CD4-positive, CD25-positive, alpha-beta regulatory T cell (primary cell): ENCODE measurements at regions not wholly inside any gene's neighbourhood (a gene's known extent, or its start where the extent isn't known, plus 50 kb on each side); places are given as distances from the start of the nearest gene placed in this dataset.
A peak's percentile ranks its signal among the peaks of the same experiment; 100 is the strongest.
"Not testable (repeated sequence)": the region's sequence is repeated elsewhere in the genome, so short reads cannot be mapped to it uniquely, and the experiment has no call there.

ENCODE experiments used
- ATAC-seq, 2 donors: fragments of 150-1000 bp; cut with Tn5 transposase; one replicate each; pipeline ENCODE4 v1.10.0; 2021; ENCODE audit warnings: low read depth in 2 of 2, moderate number of reproducible peaks in 2 of 2, moderate library complexity in 1 of 2
- DNase-seq, 3 donors: peaks; one replicate each; pipeline versions ENCODE4 v3.0.0 to v3.0.0-alpha.2; 2012 to 2022; ENCODE audit warnings: mixed read lengths in 1 of 3
- H3K27ac ChIP-seq: one replicate; pipeline ENCODE4 v1.7.0; 2013; ENCODE audit warnings: mild to moderate bottlenecking, low read length; ENCODE audit not compliant: insufficient read depth, poor library complexity, severe bottlenecking
- H3K27me3 ChIP-seq: one replicate; pipeline ENCODE4 v1.7.0; 2013; ENCODE audit warnings: low read length; ENCODE audit not compliant: control insufficient read depth, insufficient read depth
- H3K36me3 ChIP-seq: one replicate; pipeline ENCODE4 v1.7.0; 2013; ENCODE audit warnings: mild to moderate bottlenecking, low read length, moderate library complexity; ENCODE audit not compliant: control insufficient read depth, insufficient read depth
- H3K4me1 ChIP-seq: 2 replicates; pipeline ENCODE4 v1.7.0; 2013; ENCODE audit warnings: mild to moderate bottlenecking, low read length; ENCODE audit not compliant: insufficient read depth, control insufficient read depth, poor library complexity, severe bottlenecking
- H3K4me3 ChIP-seq: one replicate; pipeline ENCODE4 v1.7.0; 2013; ENCODE audit warnings: low read depth, mild to moderate bottlenecking, low read length, moderate library complexity
- H3K9me3 ChIP-seq, 2 experiments: 1 replicate in 1 of 2; 2 replicates in 1 of 2; pipeline ENCODE4 v1.7.0; 2013; ENCODE audit warnings: low read length in 2 of 2, mild to moderate bottlenecking in 1 of 2, moderate library complexity in 1 of 2; ENCODE audit not compliant: control insufficient read depth in 2 of 2
- H3K27ac Mint-ChIP-seq, 3 donors: one replicate each; pipeline ENCODE4 v1.8.0; 2020 to 2022; ENCODE audit warnings: mild to moderate bottlenecking in 3 of 3, mixed read lengths in 3 of 3, moderate library complexity in 2 of 3
- H3K27me3 Mint-ChIP-seq: one replicate; pipeline ENCODE4 v1.8.0; 2022; ENCODE audit warnings: mild to moderate bottlenecking, mixed read lengths
- H3K36me3 Mint-ChIP-seq: one replicate; pipeline ENCODE4 v1.8.0; 2020; ENCODE audit warnings: mixed read lengths
- H3K4me1 Mint-ChIP-seq, 4 donors: one replicate each; pipeline ENCODE4 v1.8.0; 2020 to 2022; ENCODE audit warnings: mixed read lengths in 4 of 4, mild to moderate bottlenecking in 1 of 4
- H3K4me3 Mint-ChIP-seq, 4 donors: one replicate each; pipeline ENCODE4 v1.8.0; 2020 to 2022; ENCODE audit warnings: mild to moderate bottlenecking in 4 of 4, mixed read lengths in 4 of 4, moderate library complexity in 3 of 4
- H3K9me3 Mint-ChIP-seq, 7 donors: one replicate each; pipeline ENCODE4 v1.8.0; 2020 to 2022; ENCODE audit warnings: mixed read lengths in 7 of 7, mild to moderate bottlenecking in 3 of 7, moderate library complexity in 2 of 7

- peak overlapping the region; percentile 22 to 63 (median 27) for H3K27ac Mint-ChIP-seq
These were observed 63.5 kb upstream of the ZNF746 start for GRCh38 chr7:149561072-149561471.

GRCh38 chr7:149559711-149560110 lies 62.1 kb upstream of the ZNF746 start:
- no peak overlapping the region for H3K4me3 ChIP-seq
- Mint-ChIP-seq H3K27ac (peak overlapping the region in 1 of 3 donors; percentile 52), H3K4me3 (no peak overlapping the region), H3K4me1 (peaks cover 11 to 28% (median 17%) of the 10 kb centered on the region in 4 donors), H3K36me3 (peaks cover 45% of the 10 kb centered on the region), H3K9me3 (no peaks in the 10 kb centered on the region), H3K27me3 (no peaks in the 10 kb centered on the region)
- DNase-seq, result no peak
- H3K9me3 ChIP-seq, result no peaks in the 10 kb centered on the region
- H3K27ac ChIP-seq, result no peak overlapping the region
- no peaks in the 10 kb centered on the region for H3K27me3 ChIP-seq
- ATAC-seq, result no peak
- peaks cover 37% of the 10 kb centered on the region for H3K36me3 ChIP-seq
- no peaks in the 10 kb centered on the region for H3K4me1 ChIP-seq

More at GRCh38 chr7:149561072-149561471, 63.5 kb upstream of the ZNF746 start:
- Mint-ChIP-seq H3K4me1 (peaks cover 15 to 33% (median 23%) of the 10 kb centered on the region in 4 donors), H3K4me3 (no peak overlapping the region), H3K36me3 (peaks cover 53% of the 10 kb centered on the region), H3K9me3 (peaks cover 0 to 6% (median 0%) of the 10 kb centered on the region in 7 donors), H3K27me3 (no peaks in the 10 kb centered on the region)
- H3K27ac ChIP-seq, result no peak overlapping the region
- H3K36me3 ChIP-seq, result peaks cover 41% of the 10 kb centered on the region
- DNase-seq (no peak), ATAC-seq (no peak)
- H3K27me3 ChIP-seq, result no peaks in the 10 kb centered on the region
- H3K4me3 ChIP-seq, result no peak overlapping the region
- H3K9me3 ChIP-seq, result no peaks in the 10 kb centered on the region
- H3K4me1 ChIP-seq, result no peaks in the 10 kb centered on the region

GRCh38 chr7:149558149-149558861 lies 60.7 kb upstream of the ZNF746 start:
- no peaks in the 10 kb centered on the region for H3K9me3 ChIP-seq
- Mint-ChIP-seq H3K9me3 (no peaks in the 10 kb centered on the region), H3K27ac (peak overlapping the region in 2 of 3 donors; percentile 62 to 69), H3K4me1 (peaks cover 0 to 20% (median 9%) of the 10 kb centered on the region in 4 donors), H3K36me3 (peaks cover 36% of the 10 kb centered on the region), H3K27me3 (no peaks in the 10 kb centered on the region), H3K4me3 (no peak overlapping the region)
- no peaks in the 10 kb centered on the region for H3K4me1 ChIP-seq
- H3K27me3 ChIP-seq, result no peaks in the 10 kb centered on the region
- DNase-seq, result no peak
- H3K36me3 ChIP-seq, result peaks cover 37% of the 10 kb centered on the region
- no peak overlapping the region for H3K27ac ChIP-seq
- ATAC-seq, result no peak
- H3K4me3 ChIP-seq, result no peak overlapping the region

GRCh38 chr7:149556525-149556924 lies 58.9 kb upstream of the ZNF746 start:
- H3K27ac Mint-ChIP-seq, H3K9me3 ChIP-seq, H3K27me3 Mint-ChIP-seq, H3K27me3 ChIP-seq, H3K27ac ChIP-seq, ATAC-seq, H3K4me1 Mint-ChIP-seq, DNase-seq, H3K9me3 Mint-ChIP-seq, H3K4me3 Mint-ChIP-seq, H3K4me3 ChIP-seq, H3K4me1 ChIP-seq: not testable (repeated sequence)
- peaks cover 51% of the 10 kb centered on the region for H3K36me3 Mint-ChIP-seq
- peaks cover 50% of the 10 kb centered on the region for H3K36me3 ChIP-seq

- H3K27ac Mint-ChIP-seq, H3K4me3 Mint-ChIP-seq, H3K27me3 ChIP-seq, H3K27me3 Mint-ChIP-seq, H3K9me3 ChIP-seq, ATAC-seq, DNase-seq, H3K9me3 Mint-ChIP-seq, H3K4me3 ChIP-seq, H3K27ac ChIP-seq, H3K4me1 ChIP-seq, H3K4me1 Mint-ChIP-seq: not testable (repeated sequence)
- H3K36me3 Mint-ChIP-seq, result peaks cover 49% of the 10 kb centered on the region
- peaks cover 57% of the 10 kb centered on the region for H3K36me3 ChIP-seq
These were observed 57.2 kb upstream of the ZNF746 start for GRCh38 chr7:149554821-149555220.

- not testable (repeated sequence) for H3K4me1 Mint-ChIP-seq, H3K9me3 Mint-ChIP-seq, H3K27ac Mint-ChIP-seq, ATAC-seq, H3K27ac ChIP-seq, H3K27me3 ChIP-seq, H3K9me3 ChIP-seq, H3K4me3 ChIP-seq, H3K27me3 Mint-ChIP-seq, DNase-seq, H3K4me1 ChIP-seq, H3K4me3 Mint-ChIP-seq
- peaks cover 51% of the 10 kb centered on the region for H3K36me3 Mint-ChIP-seq
- peaks cover 61% of the 10 kb centered on the region for H3K36me3 ChIP-seq
These were observed 56.4 kb upstream of the ZNF746 start for GRCh38 chr7:149553991-149554390.

GRCh38 chr7:149552799-149553198 lies 55.2 kb upstream of the ZNF746 start:
- H3K36me3 Mint-ChIP-seq, result peaks cover 55% of the 10 kb centered on the region
- no peak for DNase-seq
- ATAC-seq, result no peak

More at GRCh38 chr7:149552799-149553198, 55.2 kb upstream of the ZNF746 start:
- Mint-ChIP-seq H3K9me3 (peaks cover 0 to 2% (median 0%) of the 10 kb centered on the region in 7 donors), H3K4me3 (no peak overlapping the region), H3K27ac (peak overlapping the region in 1 of 3 donors; percentile 32), H3K27me3 (no peaks in the 10 kb centered on the region), H3K4me1 (peaks cover 0 to 3% (median 0%) of the 10 kb centered on the region in 4 donors)
- Histone ChIP-seq H3K4me3 (no peak overlapping the region), H3K9me3 (no peaks in the 10 kb centered on the region), H3K27me3 (no peaks in the 10 kb centered on the region), H3K36me3 (peaks cover 63% of the 10 kb centered on the region), H3K27ac (no peak overlapping the region), H3K4me1 (no peaks in the 10 kb centered on the region)
